A549 (cell line): ENCODE measurements at regions not wholly inside any gene's neighbourhood (a gene's known extent, or its start where the extent isn't known, plus 50 kb on each side); places are given as distances from the start of the nearest gene placed in this dataset.

ENCODE experiments used
- ATAC-seq, 2 experiments: fragments of 200-7000 bp in 1 of 2; fragments of >200 bp in 1 of 2; cut with Nextera tagmentation in 1 of 2; cut with Tn5 transposase in 1 of 2; 3 replicates each; pipeline versions ENCODE4 v1.8.0 to v1.9.1; 2018 to 2020; ENCODE audit warnings: mild to moderate bottlenecking in 1 of 2, moderate library complexity in 1 of 2
- CTCF ChIA-PET: fragments of 300-600 bp; sonication (Branson Sonifier 250); formaldehyde crosslinking; extraction: SDS; loops from one replicate; lab custom pipeline; 2021; ENCODE audit warnings: antibody characterized with exemption, inconsistent platforms; lab: Yijun Ruan, JAX
- POLR2A ChIA-PET: fragments of 350-600 bp; formaldehyde crosslinking; extraction: SDS; loops from one replicate; lab custom pipeline; 2021; ENCODE audit warnings: antibody characterized with exemption, inconsistent platforms; lab: Yijun Ruan, JAX
- DNase-seq, 2 experiments: peaks; one replicate each; pipeline versions ENCODE4 v3.0.0 to v3.0.0-alpha.2; 2011 to 2016; ENCODE audit warnings: low read depth in 1 of 2, low spot score in 1 of 2
- FAIRE-seq: peaks from 2 replicates; lab custom pipeline; 2011; peaks lifted over from hg19 to GRCh38; lab: Jason Lieb, UNC
- H3K27ac ChIP-seq, 2 experiments: fragments of >200 bp; sonication (Bioruptor Twin); formaldehyde crosslinking; 3 replicates each; pipeline ENCODE4 v1.5.1; 2016 to 2017
- H3K4me1 ChIP-seq: fragments of >200 bp; sonication (Bioruptor Twin); formaldehyde crosslinking; 3 replicates; pipeline ENCODE4 v1.6.1; 2016
- H3K4me2 ChIP-seq: fragments of >200 bp; sonication (Bioruptor Twin); formaldehyde crosslinking; 3 replicates; pipeline ENCODE4 v1.6.1; 2016
- H3K4me3 ChIP-seq: fragments of >200 bp; sonication (Bioruptor Twin); formaldehyde crosslinking; 3 replicates; pipeline ENCODE4 v1.5.1; 2016
- H3K9me3 ChIP-seq: fragments of >200 bp; sonication (Bioruptor Twin); formaldehyde crosslinking; 3 replicates; pipeline ENCODE4 v1.6.1; 2016
- BHLHE40 ChIP-seq: IDR thresholded peaks from 2 replicates; pipeline ENCODE4 v1.6.1; 2012; ENCODE audit warnings: low read depth, low read length, inconsistent platforms
- CEBPB ChIP-seq, 2 experiments: fragments of >200 bp in 1 of 2; sonication (Bioruptor Twin) in 1 of 2; formaldehyde crosslinking in 1 of 2; IDR thresholded peaks; 2 replicates each; pipeline ENCODE4 v1.6.1; 2012 to 2016
- CHD4 ChIP-seq: fragments of 200-600 bp; sonication (generic); IDR thresholded peaks from 2 replicates; pipeline ENCODE4 v1.6.1; 2016; ENCODE audit warnings: antibody characterized with exemption, mild to moderate bottlenecking, borderline replicate concordance
- EHF ChIP-seq: fragments of 250-450 bp; sonication (Bioruptor Pico); IDR thresholded peaks from 2 replicates; pipeline ENCODE4 v1.5.0; 2020; ENCODE audit warnings: mild to moderate bottlenecking
- ESRRA ChIP-seq: fragments of 150-350 bp; IDR thresholded peaks from 2 replicates; pipeline ENCODE4 v1.6.1; 2014; ENCODE audit warnings: mild to moderate bottlenecking, low read length, borderline replicate concordance
- FOSB ChIP-seq: fragments of 250-450 bp; sonication (Bioruptor Pico); IDR thresholded peaks from 2 replicates; pipeline ENCODE4 v1.5.0; 2020; ENCODE audit warnings: mild to moderate bottlenecking, moderate library complexity
- FOSL2 ChIP-seq, 2 experiments: fragments of 450-650 bp in 1 of 2; fragments of >200 bp in 1 of 2; sonication (Bioruptor Twin) in 1 of 2; formaldehyde crosslinking; IDR thresholded peaks; 2 replicates each; pipeline versions ENCODE4 v1.5.0 to v1.6.1; 2016 to 2020; ENCODE audit warnings: mild to moderate bottlenecking in 1 of 2, moderate library complexity in 1 of 2
- GATA3 ChIP-seq: IDR thresholded peaks from 2 replicates; pipeline ENCODE4 v1.6.1; 2012; ENCODE audit warnings: borderline replicate concordance
- HDAC2 ChIP-seq: fragments of 200-600 bp; sonication (generic); IDR thresholded peaks from 2 replicates; pipeline ENCODE4 v1.6.1; 2016
- MAFK ChIP-seq: fragments of 450-650 bp; IDR thresholded peaks from 2 replicates; pipeline ENCODE4 v1.6.1; 2014; ENCODE audit not compliant: partially characterized antibody
- MYC ChIP-seq: IDR thresholded peaks from 2 replicates; pipeline ENCODE4 v1.6.1; 2012; ENCODE audit warnings: mild to moderate bottlenecking, inconsistent platforms, low read length, improper control_type of control experiment, borderline replicate concordance
- NFE2L2 ChIP-seq: fragments of 150-350 bp; conservative IDR thresholded peaks from 2 replicates; pipeline ENCODE4 v1.6.1; 2014; ENCODE audit warnings: low read length
- NPAS2 ChIP-seq: fragments of 250-450 bp; sonication (Bioruptor Pico); IDR thresholded peaks from 2 replicates; pipeline ENCODE4 v1.8.0; 2022; ENCODE audit warnings: mild to moderate bottlenecking, moderate library complexity, borderline replicate concordance
- RAD21 ChIP-seq, 2 experiments: fragments of >200 bp in 1 of 2; sonication (Bioruptor Twin) in 1 of 2; formaldehyde crosslinking in 1 of 2; IDR thresholded peaks in 1 of 2; conservative IDR thresholded peaks in 1 of 2; 2 replicates in 1 of 2; 3 replicates in 1 of 2; pipeline ENCODE4 v1.6.1; 2012 to 2018; ENCODE audit warnings: inconsistent platforms in 1 of 2
- RCOR1 ChIP-seq: fragments of 150-350 bp; IDR thresholded peaks from 2 replicates; pipeline ENCODE4 v1.6.1; 2014; ENCODE audit warnings: antibody characterized with exemption, low read length, low read depth
- RFX5 ChIP-seq: fragments of 450-650 bp; IDR thresholded peaks from 2 replicates; pipeline ENCODE4 v1.7.1; 2014; ENCODE audit warnings: antibody characterized with exemption, mild to moderate bottlenecking, moderate library complexity
- RNF2 ChIP-seq: fragments of 200-600 bp; sonication (generic); IDR thresholded peaks from 2 replicates; pipeline ENCODE4 v1.6.1; 2016; ENCODE audit warnings: low read depth, mild to moderate bottlenecking, antibody characterized with exemption, moderate library complexity, borderline replicate concordance
- SREBF2 ChIP-seq: fragments of 450-650 bp; IDR thresholded peaks from 2 replicates; pipeline ENCODE4 v1.6.1; 2014; ENCODE audit warnings: mild to moderate bottlenecking, moderate library complexity
- TP53 ChIP-seq: fragments of 250-450 bp; sonication (Bioruptor Pico); IDR thresholded peaks from 2 replicates; pipeline ENCODE4 v1.5.0; 2021; ENCODE audit warnings: mild to moderate bottlenecking, moderate library complexity
- WGBS: methylation state at CpG from one replicate; pipeline ENCODE4 v1.1.6; 2017; ENCODE audit errors: missing lambda C conversion rate; 5-methylcytosine and 5-hydroxymethylcytosine counted together
- TF ChIP-seq, protein P1 (sequence below): IDR thresholded peaks from 2 replicates; pipeline ENCODE4 v1.6.1; 2012; ENCODE audit warnings: low read depth, borderline replicate concordance
- TF ChIP-seq, protein P2 (sequence below): fragments of 250-450 bp; sonication (Bioruptor Pico); IDR thresholded peaks from 2 replicates; pipeline ENCODE4 v1.5.0; 2020; ENCODE audit warnings: low read depth, mild to moderate bottlenecking, moderate library complexity
- TF ChIP-seq, protein P3 (sequence below): fragments of >200 bp; sonication (Bioruptor Twin); formaldehyde crosslinking; IDR thresholded peaks from 2 replicates; pipeline ENCODE4 v1.6.1; 2016
- TF ChIP-seq, protein P4 (sequence below): fragments of >200 bp; sonication (Bioruptor Twin); formaldehyde crosslinking; IDR thresholded peaks from 3 replicates; pipeline ENCODE4 v1.5.1; 2016
- TF ChIP-seq, protein P5 (sequence below): IDR thresholded peaks from 2 replicates; pipeline ENCODE4 v1.6.1; 2012

DNA sequence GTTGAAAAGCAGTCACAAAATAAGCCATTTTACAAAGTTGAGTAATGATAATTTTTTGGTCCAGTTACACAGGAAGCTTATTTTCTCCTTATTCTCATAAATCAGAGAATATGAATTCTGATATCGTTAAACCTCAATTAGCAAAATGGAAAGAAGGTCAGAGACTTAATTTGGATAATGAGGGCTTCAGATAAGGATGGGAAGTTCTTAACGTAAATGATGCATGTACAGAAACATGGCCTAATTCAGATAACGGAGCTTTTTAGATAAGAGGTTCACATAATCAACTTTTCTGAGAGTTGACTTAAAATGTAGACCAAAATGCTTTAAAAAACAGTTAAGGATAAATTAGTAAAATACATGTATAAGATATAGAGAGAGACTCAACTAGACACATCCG, 746.3 kb upstream of the SLC10A2 start:
- no peak for ATAC-seq
- H3K9me3 ChIP-seq: no peaks in the 10 kb centered on the region
- H3K4me1 ChIP-seq: no peaks in the 10 kb centered on the region
- no peak for TF ChIP-seq RFX5
- no peak for TF ChIP-seq MYC
- no peak for TF ChIP-seq NPAS2 (CRISPR knock-in tag)
- TF ChIP-seq, protein P1, sequence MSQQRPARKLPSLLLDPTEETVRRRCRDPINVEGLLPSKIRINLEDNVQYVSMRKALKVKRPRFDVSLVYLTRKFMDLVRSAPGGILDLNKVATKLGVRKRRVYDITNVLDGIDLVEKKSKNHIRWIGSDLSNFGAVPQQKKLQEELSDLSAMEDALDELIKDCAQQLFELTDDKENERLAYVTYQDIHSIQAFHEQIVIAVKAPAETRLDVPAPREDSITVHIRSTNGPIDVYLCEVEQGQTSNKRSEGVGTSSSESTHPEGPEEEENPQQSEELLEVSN: no peak
- TF ChIP-seq CHD4: no peak
- no peak for TF ChIP-seq MAFK
- no peak for TF ChIP-seq BHLHE40
- ChIA-PET CTCF (no interaction called here), POLR2A (no interaction called here)
- no peak overlapping the region for H3K27ac ChIP-seq
- no peak for FAIRE-seq
- H3K4me3 ChIP-seq: no peak overlapping the region
- no peak overlapping the region for H3K4me2 ChIP-seq
- 34% methylated on average over 4 of the region's 4 CpGs for WGBS
- no peak for DNase-seq

DNA sequence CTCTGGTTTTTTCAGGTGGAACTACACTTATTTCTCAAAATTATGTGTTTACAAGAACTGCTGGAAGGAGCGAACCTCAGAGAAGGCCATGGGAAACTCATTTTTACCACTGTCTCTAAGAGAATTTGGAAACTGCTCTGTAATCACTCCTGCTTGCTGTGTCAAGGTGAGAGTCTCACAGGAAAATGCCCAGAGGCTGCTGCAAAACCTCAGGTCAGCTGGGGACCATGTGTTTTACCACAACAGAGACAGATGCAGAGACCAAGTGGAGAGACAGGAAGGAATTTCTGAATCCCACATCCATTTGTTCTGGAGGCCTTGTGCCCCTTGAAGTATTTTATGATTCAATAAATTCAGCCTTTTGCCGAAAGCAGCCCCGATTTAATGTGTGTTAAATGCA, 743.8 kb upstream of the SLC10A2 start:
- H3K4me3 ChIP-seq: no peak overlapping the region
- DNase-seq: no peak
- no peaks in the 10 kb centered on the region for H3K9me3 ChIP-seq
- POLR2A ChIA-PET: no interaction called here
- no peaks in the 10 kb centered on the region for H3K4me1 ChIP-seq
- TF ChIP-seq SREBF2 (no peak), CEBPB (IDR thresholded peaks at IDR 0.05) (no peak), EHF (CRISPR knock-in tag) (no peak), MYC (no peak), GATA3 (no peak), RCOR1 (no peak), TP53 (no peak)
- TF ChIP-seq, protein P2, sequence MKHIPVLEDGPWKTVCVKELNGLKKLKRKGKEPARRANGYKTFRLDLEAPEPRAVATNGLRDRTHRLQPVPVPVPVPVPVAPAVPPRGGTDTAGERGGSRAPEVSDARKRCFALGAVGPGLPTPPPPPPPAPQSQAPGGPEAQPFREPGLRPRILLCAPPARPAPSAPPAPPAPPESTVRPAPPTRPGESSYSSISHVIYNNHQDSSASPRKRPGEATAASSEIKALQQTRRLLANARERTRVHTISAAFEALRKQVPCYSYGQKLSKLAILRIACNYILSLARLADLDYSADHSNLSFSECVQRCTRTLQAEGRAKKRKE (CRISPR knock-in tag): no peak
- TF ChIP-seq, protein P3, sequence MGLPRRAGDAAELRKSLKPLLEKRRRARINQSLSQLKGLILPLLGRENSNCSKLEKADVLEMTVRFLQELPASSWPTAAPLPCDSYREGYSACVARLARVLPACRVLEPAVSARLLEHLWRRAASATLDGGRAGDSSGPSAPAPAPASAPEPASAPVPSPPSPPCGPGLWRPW: no peak
- TF ChIP-seq, protein P4, sequence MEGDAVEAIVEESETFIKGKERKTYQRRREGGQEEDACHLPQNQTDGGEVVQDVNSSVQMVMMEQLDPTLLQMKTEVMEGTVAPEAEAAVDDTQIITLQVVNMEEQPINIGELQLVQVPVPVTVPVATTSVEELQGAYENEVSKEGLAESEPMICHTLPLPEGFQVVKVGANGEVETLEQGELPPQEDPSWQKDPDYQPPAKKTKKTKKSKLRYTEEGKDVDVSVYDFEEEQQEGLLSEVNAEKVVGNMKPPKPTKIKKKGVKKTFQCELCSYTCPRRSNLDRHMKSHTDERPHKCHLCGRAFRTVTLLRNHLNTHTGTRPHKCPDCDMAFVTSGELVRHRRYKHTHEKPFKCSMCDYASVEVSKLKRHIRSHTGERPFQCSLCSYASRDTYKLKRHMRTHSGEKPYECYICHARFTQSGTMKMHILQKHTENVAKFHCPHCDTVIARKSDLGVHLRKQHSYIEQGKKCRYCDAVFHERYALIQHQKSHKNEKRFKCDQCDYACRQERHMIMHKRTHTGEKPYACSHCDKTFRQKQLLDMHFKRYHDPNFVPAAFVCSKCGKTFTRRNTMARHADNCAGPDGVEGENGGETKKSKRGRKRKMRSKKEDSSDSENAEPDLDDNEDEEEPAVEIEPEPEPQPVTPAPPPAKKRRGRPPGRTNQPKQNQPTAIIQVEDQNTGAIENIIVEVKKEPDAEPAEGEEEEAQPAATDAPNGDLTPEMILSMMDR: no peak
- TF ChIP-seq, protein P1: no peak
- TF ChIP-seq, protein P5, sequence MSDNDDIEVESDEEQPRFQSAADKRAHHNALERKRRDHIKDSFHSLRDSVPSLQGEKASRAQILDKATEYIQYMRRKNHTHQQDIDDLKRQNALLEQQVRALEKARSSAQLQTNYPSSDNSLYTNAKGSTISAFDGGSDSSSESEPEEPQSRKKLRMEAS: no peak
- TF ChIP-seq, all 56 proteins: peak for 0
- H3K27ac ChIP-seq: no peak overlapping the region
- CTCF ChIA-PET: no interaction called here
- no peak overlapping the region for H3K4me2 ChIP-seq
- WGBS: 37% methylated on average over 3 of the region's 3 CpGs
- FAIRE-seq (no peak), ATAC-seq (no peak)

DNA sequence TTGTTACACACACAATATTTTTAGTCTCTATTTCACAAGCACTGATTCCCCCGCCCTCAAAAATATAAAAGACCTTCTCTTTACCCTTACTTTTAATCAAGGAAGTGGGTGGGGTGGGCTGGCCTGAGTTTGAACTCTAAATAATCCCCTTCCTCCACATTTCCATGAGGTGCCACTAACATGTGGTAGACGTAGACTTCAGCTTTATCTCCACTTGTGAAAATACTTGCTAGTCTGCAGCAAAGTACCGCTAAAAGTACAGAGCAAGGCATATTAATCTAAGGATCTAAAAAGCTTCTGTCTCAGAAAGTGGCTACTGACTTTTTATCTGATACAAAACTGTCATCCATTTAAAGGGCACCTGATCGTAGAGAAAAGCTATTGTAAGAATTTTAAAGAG, 739.6 kb upstream of the SLC10A2 start:
- Histone ChIP-seq H3K4me1 (no peaks in the 10 kb centered on the region), H3K9me3 (no peaks in the 10 kb centered on the region), H3K4me2 (no peak overlapping the region), H3K4me3 (no peak overlapping the region), H3K27ac (no peak overlapping the region)
- WGBS: 2% methylated on average over 4 of the region's 4 CpGs
- CTCF ChIA-PET: no interaction called here
- DNase-seq (no peak), FAIRE-seq (no peak), ATAC-seq (no peak)
- no peak for TF ChIP-seq ESRRA
- TF ChIP-seq RAD21 (conservative IDR thresholded peaks at IDR 0.05 in 1 of 2, IDR thresholded peaks at IDR 0.05 in 1 of 2): no peak
- TF ChIP-seq RFX5: no peak
- TF ChIP-seq FOSL2 (IDR thresholded peaks at IDR 0.05): no peak
- TF ChIP-seq FOSL2 (CRISPR knock-in tag; IDR thresholded peaks at IDR 0.05): no peak
- TF ChIP-seq GATA3: no peak
- no peak for TF ChIP-seq RNF2
- no peak for TF ChIP-seq HDAC2
- no peak for TF ChIP-seq NFE2L2
- TF ChIP-seq CHD4: no peak
- no peak for TF ChIP-seq FOSB (CRISPR knock-in tag)
- POLR2A ChIA-PET: no interaction called here
